ENCODE measurements at regions not wholly inside any gene's neighbourhood (a gene's known extent, or its start where the extent isn't known, plus 50 kb on each side); places are given as distances from the start of the nearest gene placed in this dataset.

GRCh38 chr1:34338871-34339270 lies 162.2 kb downstream of the C1orf94 start:
- DNase-seq (ENCODE audit: low read depth), result no peak
- no peak for TF ChIP-seq CTCF (IDR thresholded peaks at IDR 0.05; ENCODE audit: insufficient read depth, low read depth, low read length, missing control alignments)
- no peak overlapping the region for H3K4me3 ChIP-seq (ENCODE audit: low read depth, low read length)

GRCh38 chr1:34341896-34342295 lies 165.2 kb downstream of the C1orf94 start:
- no peak overlapping the region for H3K4me3 ChIP-seq (ENCODE audit: low read depth, low read length)
- no peak for DNase-seq (ENCODE audit: low read depth)
- TF ChIP-seq CTCF (IDR thresholded peaks at IDR 0.05; ENCODE audit: insufficient read depth, low read depth, low read length, missing control alignments), result no peak

GRCh38 chr1:34342334-34342733 lies 165.6 kb downstream of the C1orf94 start:
- no peak overlapping the region for H3K4me3 ChIP-seq (ENCODE audit: low read depth, low read length)
- DNase-seq (ENCODE audit: low read depth), result no peak
- no peak for TF ChIP-seq CTCF (IDR thresholded peaks at IDR 0.05; ENCODE audit: insufficient read depth, low read depth, low read length, missing control alignments)

- no peak for TF ChIP-seq CTCF (IDR thresholded peaks at IDR 0.05; ENCODE audit: insufficient read depth, low read depth, low read length, missing control alignments)
- H3K4me3 ChIP-seq (ENCODE audit: low read depth, low read length), result no peak overlapping the region
- no peak for DNase-seq (ENCODE audit: low read depth)
Measured at GRCh38 chr1:34346128-34346527, 169.4 kb downstream of the C1orf94 start.

- no peak for DNase-seq (ENCODE audit: low read depth)
- no peak overlapping the region for H3K4me3 ChIP-seq (ENCODE audit: low read depth, low read length)
- TF ChIP-seq CTCF (IDR thresholded peaks at IDR 0.05; ENCODE audit: insufficient read depth, low read depth, low read length, missing control alignments), result no peak
Measured at GRCh38 chr1:34353409-34353808, 176.7 kb downstream of the C1orf94 start.

- peak; percentile 1 for TF ChIP-seq CTCF (IDR thresholded peaks at IDR 0.05; ENCODE audit: insufficient read depth, low read depth, low read length, missing control alignments)
- no peak for DNase-seq (ENCODE audit: low read depth)
- H3K4me3 ChIP-seq (ENCODE audit: low read depth, low read length), result no peak overlapping the region
Measured at GRCh38 chr1:34354367-34354766, 177.7 kb downstream of the C1orf94 start.

- no peak overlapping the region for H3K4me3 ChIP-seq (ENCODE audit: low read depth, low read length)
- no peak for TF ChIP-seq CTCF (IDR thresholded peaks at IDR 0.05; ENCODE audit: insufficient read depth, low read depth, low read length, missing control alignments)
- DNase-seq (ENCODE audit: low read depth), result no peak
Measured at GRCh38 chr1:34356853-34357252, 180.1 kb downstream of the C1orf94 start.
